Mesenchymal stem cell (in vitro differentiated cells and primary cell): ENCODE measurements at regions not wholly inside any gene's neighbourhood (a gene's known extent, or its start where the extent isn't known, plus 50 kb on each side); places are given as distances from the start of the nearest gene placed in this dataset.

Experiments
- DNase-seq: peaks from one replicate; pipeline ENCODE4 v3.0.0-alpha.2; 2013
- H2AFZ ChIP-seq: one replicate; pipeline ENCODE4 v1.6.1; 2013; ENCODE audit warnings: low read depth, mild to moderate bottlenecking, control low read depth, inconsistent platforms, low read length, moderate library complexity
- H2AK5ac ChIP-seq: 2 replicates; pipeline ENCODE4 v1.6.1; 2013; ENCODE audit warnings: low read length, moderate library complexity, mild to moderate bottlenecking, inconsistent platforms; ENCODE audit not compliant: severe bottlenecking
- H2BK120ac ChIP-seq: one replicate; pipeline ENCODE4 v1.6.1; 2013; ENCODE audit warnings: low read depth, mild to moderate bottlenecking, inconsistent platforms, low read length, moderate library complexity
- H2BK12ac ChIP-seq, 2 experiments: one replicate each; pipeline ENCODE4 v1.6.1; 2013; ENCODE audit warnings: inconsistent platforms in 2 of 2, low read length in 2 of 2, mild to moderate bottlenecking in 2 of 2, moderate library complexity in 2 of 2, control low read depth in 1 of 2
- H2BK15ac ChIP-seq: one replicate; pipeline ENCODE4 v1.6.1; 2013; ENCODE audit warnings: mild to moderate bottlenecking, low read depth, inconsistent platforms; ENCODE audit not compliant: poor library complexity, severe bottlenecking
- H2BK5ac ChIP-seq: 2 replicates; pipeline ENCODE4 v1.6.1; 2013; ENCODE audit warnings: low read depth, mild to moderate bottlenecking, low read length, control low read depth, inconsistent platforms; ENCODE audit not compliant: poor library complexity, severe bottlenecking
- H3K14ac ChIP-seq, 2 experiments: one replicate each; pipeline ENCODE4 v1.6.1; 2013; ENCODE audit warnings: inconsistent platforms in 2 of 2, low read length in 2 of 2, control low read depth in 1 of 2, mild to moderate bottlenecking in 1 of 2, moderate library complexity in 1 of 2
- H3K18ac ChIP-seq, 2 experiments: one replicate each; pipeline ENCODE4 v1.6.1; 2013; ENCODE audit warnings: inconsistent platforms in 2 of 2, low read length in 2 of 2, control low read depth in 1 of 2, low read depth in 1 of 2, mild to moderate bottlenecking in 1 of 2
- H3K23ac ChIP-seq, 2 experiments: one replicate each; pipeline ENCODE4 v1.6.1; 2013; ENCODE audit warnings: inconsistent platforms in 2 of 2, low read length in 2 of 2, mild to moderate bottlenecking in 2 of 2, moderate library complexity in 2 of 2, control low read depth in 1 of 2
- H3K27ac ChIP-seq: 2 replicates; pipeline ENCODE4 v1.5.1; 2013; ENCODE audit warnings: mild to moderate bottlenecking, moderate library complexity, low read length, control low read depth, inconsistent platforms; ENCODE audit not compliant: poor library complexity, severe bottlenecking
- H3K27me3 ChIP-seq, 2 experiments: 2 replicates each; pipeline versions ENCODE4 v1.6.1 to v1.7.0; 2013; ENCODE audit warnings: low read length in 2 of 2, mild to moderate bottlenecking in 2 of 2, moderate library complexity in 2 of 2, control low read depth in 1 of 2, inconsistent platforms in 1 of 2; ENCODE audit not compliant: control insufficient read depth in 1 of 2, insufficient read depth in 1 of 2
- H3K36me3 ChIP-seq, 2 experiments: 2 replicates each; pipeline versions ENCODE4 v1.6.1 to v1.7.0; 2013; ENCODE audit warnings: low read length in 2 of 2, control low read depth in 1 of 2, inconsistent platforms in 1 of 2, low read depth in 1 of 2, mild to moderate bottlenecking in 1 of 2; ENCODE audit not compliant: insufficient read depth in 2 of 2, control insufficient read depth in 1 of 2
- H3K4ac ChIP-seq, 2 experiments: one replicate each; pipeline ENCODE4 v1.6.1; 2013; ENCODE audit warnings: inconsistent platforms in 2 of 2, low read length in 2 of 2, mild to moderate bottlenecking in 2 of 2, moderate library complexity in 2 of 2, control low read depth in 1 of 2, low read depth in 1 of 2
- H3K4me1 ChIP-seq: 2 replicates; pipeline ENCODE4 v1.6.1; 2013; ENCODE audit warnings: low read depth, low read length, control low read depth; ENCODE audit not compliant: control insufficient read depth, insufficient read depth
- H3K4me2 ChIP-seq: 2 replicates; pipeline ENCODE4 v1.6.1; 2013; ENCODE audit warnings: low read length, mild to moderate bottlenecking, inconsistent platforms; ENCODE audit not compliant: poor library complexity, severe bottlenecking
- H3K4me3 ChIP-seq, 2 experiments: 2 replicates each; pipeline versions ENCODE4 v1.5.1 to v1.7.0; 2013; ENCODE audit warnings: low read length in 2 of 2, mild to moderate bottlenecking in 2 of 2, control low read depth in 1 of 2, low read depth in 1 of 2; ENCODE audit not compliant: insufficient read depth in 1 of 2
- H3K79me1 ChIP-seq: replicated peaks from 2 replicates; pipeline ENCODE4 v1.6.1; 2013; ENCODE audit warnings: mild to moderate bottlenecking, control low read depth, low read length, inconsistent platforms; ENCODE audit not compliant: poor library complexity, severe bottlenecking
- H3K9ac ChIP-seq: 2 replicates; pipeline ENCODE4 v1.7.0; 2013; ENCODE audit warnings: mild to moderate bottlenecking, low read length, moderate library complexity
- H3K9me3 ChIP-seq: 2 replicates; pipeline ENCODE4 v1.7.0; 2013; ENCODE audit warnings: mild to moderate bottlenecking, low read length; ENCODE audit not compliant: control insufficient read depth
- H4K8ac ChIP-seq: one replicate; pipeline ENCODE4 v1.6.1; 2013; ENCODE audit warnings: inconsistent platforms, mild to moderate bottlenecking, low read length, moderate library complexity
- H4K91ac ChIP-seq: one replicate; pipeline ENCODE4 v1.6.1; 2013; ENCODE audit warnings: mild to moderate bottlenecking, low read length, inconsistent platforms
- WGBS: methylation state at CpG from one replicate; pipeline ENCODE4 v1.1.7; 2013; ENCODE audit warnings: mixed read lengths; 5-methylcytosine and 5-hydroxymethylcytosine counted together

- no peaks in the 10 kb centered on the region for H3K79me1 ChIP-seq
- no peak overlapping the region for H2BK5ac ChIP-seq
- no peak overlapping the region for H2BK120ac ChIP-seq
- no peak overlapping the region for H3K14ac ChIP-seq
- H3K4me3 ChIP-seq, result no peak overlapping the region
- 49% methylated on average over 2 of the region's 2 CpGs for WGBS
- H4K91ac ChIP-seq, result no peak overlapping the region
- no peak for DNase-seq
- no peak overlapping the region for H3K4ac ChIP-seq
- no peak overlapping the region for H2AK5ac ChIP-seq
- no peaks in the 10 kb centered on the region for H3K27me3 ChIP-seq
- H3K18ac ChIP-seq, result no peak overlapping the region
- H2BK15ac ChIP-seq, result no peak overlapping the region
- no peak overlapping the region for H3K9ac ChIP-seq
- no peaks in the 10 kb centered on the region for H3K36me3 ChIP-seq
- H3K4me2 ChIP-seq, result no peak overlapping the region
- H2BK12ac ChIP-seq, result no peak overlapping the region
- H3K23ac ChIP-seq, result no peak overlapping the region
- H3K27ac ChIP-seq, result no peak overlapping the region
- H4K8ac ChIP-seq, result no peak overlapping the region
- no peaks in the 10 kb centered on the region for H3K4me1 ChIP-seq
- H3K9me3 ChIP-seq, result peaks cover 7% of the 10 kb centered on the region
- H2AFZ ChIP-seq, result no peak overlapping the region
Observed at GRCh38 chr3:166783206-166783605, 596.9 kb downstream of the ZBBX start.

GRCh38 chr3:166764698-166765318, 615.3 kb downstream of the ZBBX start:
- DNase-seq, result no peak
- Histone ChIP-seq H3K14ac (no peak overlapping the region), H2AFZ (no peak overlapping the region), H3K36me3 (no peaks in the 10 kb centered on the region), H2BK5ac (no peak overlapping the region), H3K18ac (no peak overlapping the region), H4K8ac (no peak overlapping the region), H3K9ac (no peak overlapping the region), H3K4me2 (no peak overlapping the region), H3K23ac (no peak overlapping the region), H3K4me1 (no peaks in the 10 kb centered on the region), H3K27ac (no peak overlapping the region), H2BK15ac (no peak overlapping the region), H3K79me1 (no peaks in the 10 kb centered on the region), H4K91ac (no peak overlapping the region), H3K27me3 (no peaks in the 10 kb centered on the region), H3K4me3 (no peak overlapping the region), H3K9me3 (peaks cover 26% of the 10 kb centered on the region), H3K4ac (no peak overlapping the region), H2AK5ac (no peak overlapping the region), H2BK12ac (no peak overlapping the region), H2BK120ac (no peak overlapping the region)
- WGBS, result 76% methylated on average over 5 of the region's 5 CpGs

GRCh38 chr3:166759736-166760513, 620.2 kb downstream of the ZBBX start:
- no peak for DNase-seq
- Histone ChIP-seq H3K79me1 (no peaks in the 10 kb centered on the region), H2BK12ac (no peak overlapping the region), H3K14ac (no peak overlapping the region), H3K9me3 (peaks cover 35% of the 10 kb centered on the region), H3K27ac (no peak overlapping the region), H4K8ac (no peak overlapping the region), H3K36me3 (no peaks in the 10 kb centered on the region), H3K4me3 (no peak overlapping the region), H4K91ac (no peak overlapping the region), H2AK5ac (no peak overlapping the region), H3K27me3 (no peaks in the 10 kb centered on the region), H3K9ac (no peak overlapping the region), H2AFZ (no peak overlapping the region), H3K4me2 (no peak overlapping the region), H3K18ac (no peak overlapping the region), H3K23ac (no peak overlapping the region), H2BK5ac (no peak overlapping the region), H3K4ac (no peak overlapping the region), H3K4me1 (no peaks in the 10 kb centered on the region), H2BK120ac (no peak overlapping the region), H2BK15ac (no peak overlapping the region)
- 74% methylated on average over 4 of the region's 9 CpGs for WGBS

- Histone ChIP-seq H3K4ac (no peak overlapping the region), H2BK15ac (no peak overlapping the region), H3K9me3 (peaks cover 45% of the 10 kb centered on the region), H3K27me3 (no peaks in the 10 kb centered on the region), H2BK120ac (no peak overlapping the region), H4K8ac (no peak overlapping the region), H2AFZ (no peak overlapping the region), H2BK5ac (no peak overlapping the region), H4K91ac (no peak overlapping the region), H3K23ac (no peak overlapping the region), H2AK5ac (no peak overlapping the region), H3K36me3 (no peaks in the 10 kb centered on the region), H3K14ac (no peak overlapping the region), H3K27ac (no peak overlapping the region), H3K4me3 (no peak overlapping the region), H3K4me1 (no peaks in the 10 kb centered on the region), H3K4me2 (no peak overlapping the region), H3K79me1 (no peaks in the 10 kb centered on the region), H3K18ac (no peak overlapping the region), H3K9ac (no peak overlapping the region), H2BK12ac (no peak overlapping the region)
- DNase-seq, result no peak
- WGBS, result 100% methylated on average over 1 of the region's 2 CpGs
Observed at GRCh38 chr3:166752214-166752613, 627.9 kb downstream of the ZBBX start.
